HFFc6 (cell line): ENCODE measurements at regions not wholly inside any gene's neighbourhood (a gene's known extent, or its start where the extent isn't known, plus 50 kb on each side); places are given as distances from the start of the nearest gene placed in this dataset.

Experiments
- DNase-seq: peaks from one replicate; pipeline ENCODE4 v3.0.0-alpha.2; 2018
- H3K27ac Mint-ChIP-seq: 2 replicates; pipeline ENCODE4 v1.8.0; 2020; ENCODE audit warnings: mild to moderate bottlenecking, mixed read lengths
- H3K27me3 Mint-ChIP-seq: 2 replicates; pipeline ENCODE4 v1.8.0; 2021; ENCODE audit warnings: mild to moderate bottlenecking, moderate library complexity, mixed read lengths; ENCODE audit not compliant: insufficient read depth
- H3K36me3 Mint-ChIP-seq: 2 replicates; pipeline ENCODE4 v1.8.0; 2021; ENCODE audit warnings: low read depth, mixed read lengths
- H3K4me1 Mint-ChIP-seq: 2 replicates; pipeline ENCODE4 v1.8.0; 2020; ENCODE audit warnings: low read depth, mixed read lengths
- H3K4me3 Mint-ChIP-seq: 2 replicates; pipeline ENCODE4 v1.8.0; 2020; ENCODE audit warnings: mild to moderate bottlenecking, moderate library complexity, mixed read lengths
- H3K9me3 Mint-ChIP-seq: 2 replicates; pipeline ENCODE4 v1.8.0; 2020; ENCODE audit warnings: mild to moderate bottlenecking, mixed read lengths
- CTCF ChIP-seq: fragments of 200-600 bp; sonication (generic); IDR thresholded peaks from 2 replicates; pipeline ENCODE4 v1.5.0; 2021; ENCODE audit warnings: antibody characterized with exemption, mild to moderate bottlenecking

- TF ChIP-seq CTCF = no peak
- H3K9me3 Mint-ChIP-seq = peaks cover 36% of the 10 kb centered on the region
- H3K4me1 Mint-ChIP-seq = no peaks in the 10 kb centered on the region
- no peak overlapping the region for H3K27ac Mint-ChIP-seq
- no peaks in the 10 kb centered on the region for H3K36me3 Mint-ChIP-seq
- DNase-seq = no peak
- no peak overlapping the region for H3K4me3 Mint-ChIP-seq
- H3K27me3 Mint-ChIP-seq = no peaks in the 10 kb centered on the region
Measured at GRCh38 chr6:19052219-19052618, 665.1 kb downstream of the RNF144B start.

GRCh38 chr6:19059102-19059501, 672.0 kb downstream of the RNF144B start:
- Mint-ChIP-seq H3K27ac (no peak overlapping the region), H3K9me3 (peaks cover 24% of the 10 kb centered on the region), H3K4me1 (no peaks in the 10 kb centered on the region), H3K27me3 (no peaks in the 10 kb centered on the region), H3K36me3 (no peaks in the 10 kb centered on the region), H3K4me3 (no peak overlapping the region)
- no peak for DNase-seq
- TF ChIP-seq CTCF = no peak

GRCh38 chr6:19067165-19067564, 680.0 kb downstream of the RNF144B start:
- Mint-ChIP-seq H3K36me3 (no peaks in the 10 kb centered on the region), H3K4me3 (no peak overlapping the region), H3K4me1 (no peaks in the 10 kb centered on the region), H3K27me3 (peaks cover 3% of the 10 kb centered on the region; the same call in 1 of the 2 replicates), H3K9me3 (peaks cover 46% of the 10 kb centered on the region), H3K27ac (no peak overlapping the region)
- no peak for TF ChIP-seq CTCF
- DNase-seq = no peak

- H3K9me3 Mint-ChIP-seq = peaks cover 55% of the 10 kb centered on the region
- H3K4me1 Mint-ChIP-seq = no peaks in the 10 kb centered on the region
- no peak for TF ChIP-seq CTCF
- H3K27me3 Mint-ChIP-seq = peaks cover 3% of the 10 kb centered on the region; the same call in 1 of the 2 replicates
- no peak overlapping the region for H3K27ac Mint-ChIP-seq
- no peaks in the 10 kb centered on the region for H3K36me3 Mint-ChIP-seq
- H3K4me3 Mint-ChIP-seq = no peak overlapping the region
- no peak for DNase-seq
Measured at GRCh38 chr6:19070520-19070919, 683.4 kb downstream of the RNF144B start.

- Mint-ChIP-seq H3K27ac (no peak overlapping the region), H3K9me3 (peaks cover 17% of the 10 kb centered on the region), H3K36me3 (peaks cover 4% of the 10 kb centered on the region), H3K4me1 (no peaks in the 10 kb centered on the region), H3K4me3 (no peak overlapping the region), H3K27me3 (no peaks in the 10 kb centered on the region)
- DNase-seq = no peak
- TF ChIP-seq CTCF = no peak
Measured at GRCh38 chr6:19083801-19084200, 696.7 kb downstream of the RNF144B start.

GRCh38 chr6:19086480-19086879, 699.3 kb downstream of the RNF144B start:
- Mint-ChIP-seq H3K36me3 (no peaks in the 10 kb centered on the region), H3K27ac (no peak overlapping the region), H3K27me3 (no peaks in the 10 kb centered on the region), H3K4me1 (no peaks in the 10 kb centered on the region), H3K4me3 (no peak overlapping the region), H3K9me3 (no peaks in the 10 kb centered on the region; the same call in none of the 2 replicates)
- no peak for DNase-seq
- no peak for TF ChIP-seq CTCF
